ENCODE measurements at regions not wholly inside any gene's neighbourhood (a gene's known extent, or its start where the extent isn't known, plus 50 kb on each side); places are given as distances from the start of the nearest gene placed in this dataset.

DNA sequence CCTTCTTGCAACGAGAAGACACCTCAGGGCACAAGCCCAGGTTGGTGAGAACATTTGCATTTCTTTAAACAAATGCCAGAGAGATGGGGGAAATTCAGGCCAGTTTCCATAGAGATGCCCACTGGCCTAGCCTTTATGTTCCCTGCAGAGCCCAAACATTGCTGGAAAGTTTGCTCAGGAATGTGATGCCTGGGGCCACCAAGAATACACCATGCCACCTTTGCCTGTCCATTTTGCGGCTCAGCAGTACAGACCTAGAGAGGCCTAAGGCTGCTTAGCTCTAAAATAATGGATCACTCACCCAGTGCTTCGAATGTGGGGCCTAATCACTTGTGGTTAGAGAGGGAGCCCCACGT is 210.0 kb downstream of the RPLP1 start:
- H2AK5ac ChIP-seq (ENCODE audit: low read depth, low read length) = no peak overlapping the region
- WGBS, 2 experiments (ENCODE audit: extremely low coverage in 2 of 2, insufficient read length in 1 of 2) = 100% methylated on average over 1 of the region's 4 CpGs; no CpG with 5 or more reads in 1 of the 2 experiments
- POLR2A ChIA-PET (ENCODE audit: unreplicated experiment) = no interaction called here

More for the DNA sequence above, 210.0 kb downstream of the RPLP1 start:
- Histone ChIP-seq H3K9ac (ENCODE audit: low read depth, low read length) (no peak overlapping the region), H3K9me1 (ENCODE audit: insufficient read depth, low read length) (peaks cover 3% of the 10 kb centered on the region; the same call in 1 of the 2 replicates), H3K9me3 (ENCODE audit: control insufficient read depth, insufficient read depth, low read length) (no peaks in the 10 kb centered on the region), H3K56ac (ENCODE audit: extremely low read depth, insufficient read depth, low read length) (no peak overlapping the region), H3K36me3 (ENCODE audit: control insufficient read depth, insufficient read depth, low read length) (no peaks in the 10 kb centered on the region), H4K5ac (ENCODE audit: low read depth, low read length) (no peak overlapping the region), H3K27me3 (ENCODE audit: control insufficient read depth, insufficient read depth, low read length) (peaks cover 75% of the 10 kb centered on the region), H4K91ac (ENCODE audit: insufficient read depth, low read depth, low read length) (no peak overlapping the region), H4K20me1 (ENCODE audit: insufficient read depth, low read length) (no peaks in the 10 kb centered on the region; the same call in 1 of the 2 replicates), H4K8ac (ENCODE audit: low read depth in 2 of 2, low read length in 2 of 2) (no peak overlapping the region), H3K4ac (ENCODE audit: low read depth, low read length) (no peak overlapping the region), H2BK5ac (ENCODE audit: low read depth, low read length, poor library complexity, severe bottlenecking) (no peak overlapping the region), H2BK20ac (ENCODE audit: low read depth, low read length) (no peak overlapping the region), H3K14ac (replicated peaks; ENCODE audit: low read depth, low read length) (no peak overlapping the region), H2BK15ac (ENCODE audit: low read depth, low read length) (no peak overlapping the region), H3K18ac (ENCODE audit: low read depth, low read length) (no peak overlapping the region), H3K4me1 (ENCODE audit: control insufficient read depth, insufficient read depth, low read length) (no peaks in the 10 kb centered on the region), H2AFZ (replicated peaks; ENCODE audit: low read length, poor library complexity) (no peak overlapping the region), H3K23ac (ENCODE audit: low read depth, low read length) (no peak overlapping the region), H3K4me2 (ENCODE audit: low read depth, low read length) (no peak overlapping the region), H2BK120ac (ENCODE audit: low read depth, low read length) (no peak overlapping the region), H2AK9ac (replicated peaks; ENCODE audit: low read depth, low read length, poor library complexity) (no peak overlapping the region), H3K79me1 (ENCODE audit: low read depth in 1 of 2, low read length in 2 of 2) (no peaks in the 10 kb centered on the region), H3K27ac (ENCODE audit: insufficient read depth, low read length) (no peak overlapping the region), H3K4me3 (ENCODE audit: insufficient read depth, low read depth, low read length) (no peak overlapping the region)
- CTCF ChIA-PET = no interaction called here
- intact Hi-C loops (cut with micrococcal nuclease) (no loop called here), in situ Hi-C loops (cut with MboI; ENCODE audit: low sequenced_read_pairs) (no loop called here), dilution Hi-C loops (cut with HindIII; ENCODE audit: low sequenced_read_pairs, unreplicated experiment) (no loop called here)
- no peak for DNase-seq
- ATAC-seq (ENCODE audit: low read depth) = no peak
- BruUV-seq (replicated peaks) = no TSS peak
- TF ChIP-seq CEBPB (IDR thresholded peaks at IDR 0.05; ENCODE audit: low read depth, low read length) = no peak
- TF ChIP-seq MXI1 (IDR thresholded peaks at IDR 0.05; ENCODE audit: borderline replicate concordance, low read depth, low read length) = no peak
- no peak for TF ChIP-seq SMC3 (IDR thresholded peaks at IDR 0.05; ENCODE audit: low read depth, low read length)
- TF ChIP-seq RAD21 (IDR thresholded peaks at IDR 0.05; ENCODE audit: low read length) = no peak
- TF ChIP-seq FOS (IDR thresholded peaks at IDR 0.05; ENCODE audit: low read depth, low read length) = no peak
- TF ChIP-seq CHD1 (IDR thresholded peaks at IDR 0.05; ENCODE audit: low read depth, low read length) = no peak
- no peak for TF ChIP-seq NFE2L2 (IDR thresholded peaks at IDR 0.05; ENCODE audit: low read depth, low read length)
